ENCODE measurements at regions not wholly inside any gene's neighbourhood (a gene's known extent, or its start where the extent isn't known, plus 50 kb on each side); places are given as distances from the start of the nearest gene placed in this dataset.

DNA sequence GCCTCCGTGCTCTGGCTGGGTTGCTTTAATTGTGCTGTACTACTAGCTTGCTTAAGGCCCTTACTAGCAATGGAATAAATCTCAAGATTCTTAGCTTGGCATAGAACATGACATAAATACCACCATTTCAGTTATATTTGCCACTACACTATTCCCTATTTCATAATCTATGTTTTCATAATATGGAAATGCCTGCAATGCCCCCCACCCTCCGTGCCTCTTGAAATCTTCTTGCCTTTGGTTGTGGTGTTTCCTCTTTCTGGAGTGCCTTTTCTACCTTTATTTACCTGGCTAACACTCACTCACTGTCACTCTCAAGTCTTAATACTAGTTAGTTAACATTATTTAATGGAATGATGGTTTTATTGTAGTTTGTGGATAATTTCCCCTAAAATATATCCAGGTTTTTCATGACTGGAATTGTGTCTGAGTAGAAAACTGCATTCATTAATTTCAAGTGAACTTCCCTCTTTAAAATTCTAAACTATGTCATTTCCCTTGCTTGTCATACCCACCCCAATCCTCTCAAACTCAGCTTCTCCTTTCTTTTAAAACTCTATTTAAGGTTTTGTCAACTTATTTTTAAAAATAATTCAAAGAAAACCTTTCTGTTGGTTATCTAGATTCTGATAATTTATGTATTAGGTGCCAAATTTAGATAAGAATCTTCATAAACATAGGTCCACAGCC lies 521.7 kb upstream of the DAB2 start:
- no peak for TF ChIP-seq CTCF (conservative IDR thresholded peaks at IDR 0.05; ENCODE audit: low read depth, low read length)
- no peak for TF ChIP-seq EZH2phosphoT487 (IDR thresholded peaks at IDR 0.05; ENCODE audit: borderline replicate concordance, low read length)
- no peak for TF ChIP-seq EZH2 (IDR thresholded peaks at IDR 0.05; ENCODE audit: low read length, unreplicated experiment)
